ENCODE measurements at regions not wholly inside any gene's neighbourhood (a gene's known extent, or its start where the extent isn't known, plus 50 kb on each side); places are given as distances from the start of the nearest gene placed in this dataset.

- Histone ChIP-seq H3K27ac (ENCODE audit: extremely low read depth, low read depth, low read length) (no peak overlapping the region), H3K4me3 (ENCODE audit: low read depth, low read length) (no peak overlapping the region), H3K4me1 (ENCODE audit: control insufficient read depth, insufficient read depth, low read length) (no peaks in the 10 kb centered on the region), H3K9me3 (ENCODE audit: control insufficient read depth, insufficient read depth, low read depth, low read length) (no peaks in the 10 kb centered on the region), H3K36me3 (ENCODE audit: control insufficient read depth in 2 of 2, insufficient read depth in 1 of 2, low read length in 2 of 2) (no peaks in the 10 kb centered on the region)
- TF ChIP-seq ZNF792 (tag by site-specific recombination; IDR thresholded peaks at IDR 0.05) (no peak), ZNF2 (tag by site-specific recombination; IDR thresholded peaks at IDR 0.05) (no peak), GLI2 (tag by site-specific recombination; IDR thresholded peaks at IDR 0.05; ENCODE audit: borderline replicate concordance, low read depth) (no peak), ZNF426 (tag by site-specific recombination; IDR thresholded peaks at IDR 0.05) (no peak)
- ChIA-PET CTCF (no interaction called here), POLR2A (no interaction called here)
Measured at GRCh38 chr6:85396159-85396808, 53.6 kb upstream of the NT5E start.

- Histone ChIP-seq H3K4me1 (ENCODE audit: control insufficient read depth, insufficient read depth, low read length) (no peaks in the 10 kb centered on the region), H3K36me3 (ENCODE audit: control insufficient read depth in 2 of 2, insufficient read depth in 1 of 2, low read length in 2 of 2) (no peaks in the 10 kb centered on the region), H3K4me3 (ENCODE audit: low read depth, low read length) (no peak overlapping the region), H3K9me3 (ENCODE audit: control insufficient read depth, insufficient read depth, low read depth, low read length) (no peaks in the 10 kb centered on the region), H3K27ac (ENCODE audit: extremely low read depth, low read depth, low read length) (no peak overlapping the region)
- TF ChIP-seq ZNF157 (tag by site-specific recombination; IDR thresholded peaks at IDR 0.05) (no peak), KLF8 (tag by site-specific recombination; IDR thresholded peaks at IDR 0.05) (no peak), ZNF211 (tag by site-specific recombination; IDR thresholded peaks at IDR 0.05; ENCODE audit: low read depth) (no peak), ZNF248 (tag by site-specific recombination; IDR thresholded peaks at IDR 0.05) (no peak)
- CTCF ChIA-PET: interaction anchor here (0.5 to 0.6 kb wide), 2 partner anchors 105 to 282 kb away, joined by 3 read pairs; no protein-coding TSS in a partner anchor
- POLR2A ChIA-PET: no interaction called here
Measured at GRCh38 chr6:85395746-85396145, 54.1 kb upstream of the NT5E start.

GRCh38 chr6:85394853-85395538, 54.9 kb upstream of the NT5E start:
- H3K4me1 ChIP-seq (ENCODE audit: control insufficient read depth, insufficient read depth, low read length): no peaks in the 10 kb centered on the region
- no peak for TF ChIP-seq ZNF776 (tag by site-specific recombination; IDR thresholded peaks at IDR 0.05; ENCODE audit: borderline replicate concordance)
- no peak for TF ChIP-seq ZNF670 (tag by site-specific recombination; IDR thresholded peaks at IDR 0.05; ENCODE audit: low read depth)
- TF ChIP-seq ZNF785 (tag by site-specific recombination; IDR thresholded peaks at IDR 0.05): no peak
- no peak for TF ChIP-seq ZBTB6 (tag by site-specific recombination; IDR thresholded peaks at IDR 0.05)
- TF ChIP-seq ZNF354C (tag by site-specific recombination; IDR thresholded peaks at IDR 0.05; ENCODE audit: borderline replicate concordance, low read depth): no peak
- TF ChIP-seq PRDM1 (tag by site-specific recombination; IDR thresholded peaks at IDR 0.05): no peak
- no peak for TF ChIP-seq ZNF701 (tag by site-specific recombination; IDR thresholded peaks at IDR 0.05)
- CTCF ChIA-PET: interaction anchor here (0.5 to 0.6 kb wide), 2 partner anchors 106 to 283 kb away, joined by 3 read pairs; no protein-coding TSS in a partner anchor
- no peaks in the 10 kb centered on the region for H3K36me3 ChIP-seq (ENCODE audit: control insufficient read depth in 2 of 2, insufficient read depth in 1 of 2, low read length in 2 of 2)
- H3K4me3 ChIP-seq (ENCODE audit: low read depth, low read length): no peak overlapping the region
- no peak overlapping the region for H3K27ac ChIP-seq (ENCODE audit: extremely low read depth, low read depth, low read length)
- H3K9me3 ChIP-seq (ENCODE audit: control insufficient read depth, insufficient read depth, low read depth, low read length): no peaks in the 10 kb centered on the region
- POLR2A ChIA-PET: no interaction called here

GRCh38 chr6:85394199-85394598, 55.7 kb upstream of the NT5E start:
- Histone ChIP-seq H3K4me3 (ENCODE audit: low read depth, low read length) (no peak overlapping the region), H3K36me3 (ENCODE audit: control insufficient read depth in 2 of 2, insufficient read depth in 1 of 2, low read length in 2 of 2) (no peaks in the 10 kb centered on the region), H3K9me3 (ENCODE audit: control insufficient read depth, insufficient read depth, low read depth, low read length) (no peaks in the 10 kb centered on the region), H3K27ac (ENCODE audit: extremely low read depth, low read depth, low read length) (no peak overlapping the region), H3K4me1 (ENCODE audit: control insufficient read depth, insufficient read depth, low read length) (no peaks in the 10 kb centered on the region)
- CTCF ChIA-PET: no interaction called here
- POLR2A ChIA-PET: no interaction called here
- TF ChIP-seq ZNF211 (tag by site-specific recombination; IDR thresholded peaks at IDR 0.05; ENCODE audit: low read depth) (no peak), ZNF530 (tag by site-specific recombination; IDR thresholded peaks at IDR 0.05; ENCODE audit: low read depth) (no peak), ZNF24 (tag by site-specific recombination; IDR thresholded peaks at IDR 0.05) (no peak), ZNF362 (tag by site-specific recombination; IDR thresholded peaks at IDR 0.05) (no peak), ZNF792 (tag by site-specific recombination; IDR thresholded peaks at IDR 0.05) (no peak), ZSCAN30 (tag by site-specific recombination; IDR thresholded peaks at IDR 0.05) (no peak), ZNF658 (tag by site-specific recombination; IDR thresholded peaks at IDR 0.05) (no peak), ZBTB17 (tag by site-specific recombination; IDR thresholded peaks at IDR 0.05) (no peak), ZNF707 (tag by site-specific recombination; IDR thresholded peaks at IDR 0.05) (no peak), RBAK (tag by site-specific recombination; IDR thresholded peaks at IDR 0.05) (no peak), ZNF335 (tag by site-specific recombination; conservative IDR thresholded peaks at IDR 0.05) (no peak), ZNF692 (tag by site-specific recombination; IDR thresholded peaks at IDR 0.05) (no peak), ZNF354C (tag by site-specific recombination; IDR thresholded peaks at IDR 0.05; ENCODE audit: borderline replicate concordance, low read depth) (no peak)
